SK-N-MC (cell line): ENCODE measurements at regions not wholly inside any gene's neighbourhood (a gene's known extent, or its start where the extent isn't known, plus 50 kb on each side); places are given as distances from the start of the nearest gene placed in this dataset.

Experiments used
- DNase-seq: peaks from one replicate; pipeline ENCODE4 v3.0.0-alpha.2; 2011; ENCODE audit warnings: low read depth, low spot score
- H3K27ac ChIP-seq: fragments of 200-600 bp; sonication (generic); 2 replicates; pipeline ENCODE4 v1.5.1; 2016; ENCODE audit warnings: mixed run types
- H3K36me3 ChIP-seq: fragments of 200-600 bp; sonication (generic); 2 replicates; pipeline ENCODE4 v1.6.1; 2017; ENCODE audit warnings: antibody characterized with exemption, low read length, mixed read lengths; ENCODE audit not compliant: insufficient read depth
- H3K4me3 ChIP-seq: fragments of 200-600 bp; sonication (generic); 2 replicates; pipeline ENCODE4 v1.5.1; 2016
- H3K9ac ChIP-seq: fragments of 200-600 bp; sonication (generic); 2 replicates; pipeline ENCODE4 v1.8.0; 2017; ENCODE audit warnings: mixed run types, mixed read lengths; ENCODE audit not compliant: insufficient read length
- H3K9me3 ChIP-seq: fragments of 200-600 bp; sonication (generic); 2 replicates; pipeline ENCODE4 v1.6.1; 2017; ENCODE audit warnings: low read depth, mild to moderate bottlenecking, antibody characterized with exemption, low read length, moderate library complexity, mixed read lengths
- EZH2 ChIP-seq: fragments of 200-600 bp; sonication (generic); IDR thresholded peaks from one replicate; pipeline ENCODE4 v1.6.1; 2017; ENCODE audit warnings: antibody characterized with exemption
- FOXP2 ChIP-seq: optimal IDR thresholded peaks from 2 replicates; pipeline ENCODE3; 2011; ENCODE audit warnings: mild to moderate bottlenecking, moderate library complexity; ENCODE audit not compliant: insufficient read depth; ENCODE audit errors: extremely low read length, control extremely low read depth
- POLR2AphosphoS5 ChIP-seq: IDR thresholded peaks from 2 replicates; pipeline ENCODE4 v1.6.1; 2012; ENCODE audit warnings: mild to moderate bottlenecking, low read depth, low read length, borderline replicate concordance

DNA sequence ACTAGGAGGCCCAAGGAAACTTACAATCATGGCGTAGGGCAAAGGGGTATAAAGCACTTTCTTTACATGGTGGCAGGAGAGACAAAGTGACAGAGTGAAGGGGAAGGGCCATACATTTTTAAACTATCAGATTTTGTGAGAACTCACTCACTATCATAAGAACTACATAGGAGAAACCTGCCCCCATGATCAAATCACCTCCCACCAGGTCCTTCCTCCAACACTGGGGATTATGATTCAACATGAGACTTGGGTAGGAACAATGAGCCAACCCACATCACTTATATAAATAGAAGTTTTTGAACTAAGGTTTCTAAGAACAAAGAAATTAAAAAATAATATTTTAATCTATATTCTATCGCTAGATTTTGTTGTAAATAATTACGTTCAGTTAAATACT is 460.3 kb upstream of the TYRP1 start:
- no peak for TF ChIP-seq EZH2
- no peak for TF ChIP-seq POLR2AphosphoS5
- no peak for TF ChIP-seq FOXP2
- Histone ChIP-seq H3K36me3 (no peaks in the 10 kb centered on the region), H3K9me3 (0 out of 2 replicates have a peak, but pooled peaks cover 3% of the 10 kb centered on the region), H3K9ac (no peak overlapping the region), H3K4me3 (no peak overlapping the region), H3K27ac (no peak overlapping the region)
- no peak for DNase-seq

DNA sequence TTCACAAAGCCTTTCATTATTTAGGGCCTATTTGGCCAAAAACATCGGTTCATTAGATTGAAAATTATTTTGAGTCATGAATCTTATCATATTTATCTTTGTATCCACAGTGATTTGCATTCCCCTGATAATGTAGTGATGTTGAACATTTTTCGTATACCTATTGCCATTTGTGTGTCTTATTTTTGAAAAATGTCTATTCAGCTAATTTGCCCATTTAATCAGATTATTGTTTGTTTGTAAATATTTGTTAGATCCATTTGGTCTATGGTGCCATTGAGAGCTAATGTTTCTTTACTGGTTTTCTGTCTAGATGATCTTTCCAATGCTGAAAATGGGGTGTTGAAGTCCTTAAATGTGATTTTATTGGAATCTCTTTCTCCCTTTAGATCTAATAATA is 439.2 kb upstream of the TYRP1 start:
- TF ChIP-seq FOXP2 (no peak), EZH2 (no peak), POLR2AphosphoS5 (no peak)
- no peak overlapping the region for H3K4me3 ChIP-seq
- no peak overlapping the region for H3K9ac ChIP-seq
- no peak overlapping the region for H3K27ac ChIP-seq
- no peaks in the 10 kb centered on the region for H3K36me3 ChIP-seq
- DNase-seq = no peak
- H3K9me3 ChIP-seq = peaks cover 6% of the 10 kb centered on the region; the same call in 1 of the 2 replicates

GRCh38 chr9:12266758-12267157 is 426.4 kb upstream of the TYRP1 start:
- TF ChIP-seq POLR2AphosphoS5 = no peak
- no peak for TF ChIP-seq FOXP2
- no peak for TF ChIP-seq EZH2
- H3K27ac ChIP-seq = no peak overlapping the region
- H3K9me3 ChIP-seq = no peaks in the 10 kb centered on the region
- no peak overlapping the region for H3K4me3 ChIP-seq
- DNase-seq = no peak
- no peaks in the 10 kb centered on the region for H3K36me3 ChIP-seq
- no peak overlapping the region for H3K9ac ChIP-seq

DNA sequence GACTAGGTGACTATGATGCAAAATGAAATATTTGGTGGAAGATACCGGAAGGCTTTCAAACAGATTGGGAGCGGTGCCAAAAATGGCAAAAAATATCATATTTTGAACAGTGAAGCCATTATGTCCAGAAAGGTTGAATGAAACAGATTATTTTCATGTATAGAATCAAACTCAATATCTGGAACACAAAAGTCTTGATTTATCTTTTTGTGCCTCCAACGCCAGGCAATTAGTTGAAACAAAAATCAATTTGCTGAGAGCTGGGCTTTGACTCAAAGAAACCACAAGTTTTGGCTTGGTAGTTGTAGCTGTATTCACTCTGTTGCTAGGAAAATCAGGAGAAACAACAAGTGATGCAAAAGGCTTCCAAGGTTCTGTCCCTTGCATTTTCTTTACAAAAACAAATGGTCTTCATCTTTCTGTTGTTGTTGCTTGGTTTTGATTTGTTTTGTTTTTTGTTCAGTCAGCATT is 421.7 kb upstream of the TYRP1 start:
- H3K36me3 ChIP-seq = no peaks in the 10 kb centered on the region
- no peak overlapping the region for H3K9ac ChIP-seq
- TF ChIP-seq FOXP2 (no peak), POLR2AphosphoS5 (no peak), EZH2 (no peak)
- H3K9me3 ChIP-seq = no peaks in the 10 kb centered on the region
- H3K4me3 ChIP-seq = no peak overlapping the region
- DNase-seq = no peak
- H3K27ac ChIP-seq = no peak overlapping the region

DNA sequence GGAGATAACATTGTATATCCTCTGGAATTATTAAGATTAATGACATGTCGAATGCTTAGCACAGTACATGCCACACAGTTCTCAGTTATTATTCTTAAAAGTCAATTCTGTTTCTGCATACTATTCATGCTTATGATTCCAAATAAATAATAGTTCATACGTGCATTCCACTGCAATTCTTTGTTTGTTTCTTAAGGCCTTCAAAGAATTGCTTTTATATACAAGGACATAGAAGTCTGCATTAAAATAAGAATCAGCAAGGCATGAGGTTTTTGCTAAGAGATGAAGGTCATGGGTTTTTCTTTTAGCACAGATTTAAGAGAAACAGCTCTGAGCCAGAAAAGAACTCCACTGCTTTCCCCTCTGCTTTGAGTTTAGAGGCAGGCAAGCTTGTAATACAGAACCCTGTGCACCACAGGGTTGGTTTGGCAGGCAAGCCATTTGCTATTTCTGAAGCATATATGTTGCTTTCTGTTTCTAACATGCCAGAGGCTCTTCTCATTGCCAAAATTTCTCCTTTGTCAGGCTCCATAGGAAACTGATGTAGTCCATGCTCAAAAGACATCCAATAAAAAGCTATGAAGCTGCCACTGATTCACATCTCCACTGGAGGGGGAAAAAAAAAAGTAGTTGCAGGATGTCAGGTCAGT is 420.6 kb upstream of the TYRP1 start:
- no peaks in the 10 kb centered on the region for H3K9me3 ChIP-seq

GRCh38 chr9:12274577-12274976 is 418.6 kb upstream of the TYRP1 start:
- no peak overlapping the region for H3K27ac ChIP-seq
- H3K4me3 ChIP-seq = no peak overlapping the region
- no peaks in the 10 kb centered on the region for H3K9me3 ChIP-seq
- DNase-seq = no peak
- TF ChIP-seq POLR2AphosphoS5 (no peak), EZH2 (no peak), FOXP2 (no peak)
- H3K36me3 ChIP-seq = no peaks in the 10 kb centered on the region
- no peak overlapping the region for H3K9ac ChIP-seq

More for the DNA sequence above, 420.6 kb upstream of the TYRP1 start:
- Histone ChIP-seq H3K9ac (no peak overlapping the region), H3K36me3 (no peaks in the 10 kb centered on the region), H3K27ac (no peak overlapping the region), H3K4me3 (no peak overlapping the region)
- DNase-seq = no peak
- TF ChIP-seq POLR2AphosphoS5 (no peak), FOXP2 (no peak), EZH2 (no peak)

- H3K9me3 ChIP-seq = no peaks in the 10 kb centered on the region
- H3K36me3 ChIP-seq = no peaks in the 10 kb centered on the region
- no peak overlapping the region for H3K9ac ChIP-seq
- TF ChIP-seq FOXP2 (no peak), EZH2 (no peak), POLR2AphosphoS5 (no peak)
- H3K27ac ChIP-seq = no peak overlapping the region
- DNase-seq = no peak
- no peak overlapping the region for H3K4me3 ChIP-seq
Measured at GRCh38 chr9:12276505-12276904, 416.7 kb upstream of the TYRP1 start.

GRCh38 chr9:12289711-12290110 is 403.5 kb upstream of the TYRP1 start:
- H3K4me3 ChIP-seq = no peak overlapping the region
- no peak overlapping the region for H3K27ac ChIP-seq
- DNase-seq = no peak
- no peak overlapping the region for H3K9ac ChIP-seq
- H3K9me3 ChIP-seq = no peaks in the 10 kb centered on the region
- no peaks in the 10 kb centered on the region for H3K36me3 ChIP-seq
- TF ChIP-seq POLR2AphosphoS5 (no peak), FOXP2 (no peak), EZH2 (no peak)
